Fibroblast of mammary gland (primary cell): ENCODE measurements at regions not wholly inside any gene's neighbourhood (a gene's known extent, or its start where the extent isn't known, plus 50 kb on each side); places are given as distances from the start of the nearest gene placed in this dataset.
A peak's percentile ranks its signal among the peaks of the same experiment; 100 is the strongest.
"Not testable (repeated sequence)": the region's sequence is repeated elsewhere in the genome, so short reads cannot be mapped to it uniquely, and the experiment has no call there.

Experiments
- DNase-seq: peaks from one replicate; pipeline ENCODE4 v3.0.0-alpha.2; 2010; ENCODE audit warnings: low read depth
- H3K4me3 ChIP-seq: 2 replicates; pipeline ENCODE4 v1.5.1; 2011; ENCODE audit warnings: low read depth, mild to moderate bottlenecking, low read length, moderate library complexity; ENCODE audit not compliant: control insufficient read depth
- CTCF ChIP-seq: conservative IDR thresholded peaks from 2 replicates; pipeline ENCODE4 v1.5.1; 2011; ENCODE audit warnings: low read depth, low read length, inconsistent platforms; ENCODE audit not compliant: control insufficient read depth, insufficient read depth

- no peak for TF ChIP-seq CTCF
- no peak for DNase-seq
- no peak overlapping the region for H3K4me3 ChIP-seq
Observed at GRCh38 chr10:33967606-33968120, 633.2 kb upstream of the NRP1 start.

- no peak overlapping the region for H3K4me3 ChIP-seq
- DNase-seq, result no peak
- no peak for TF ChIP-seq CTCF
Observed at GRCh38 chr10:33966946-33967345, 632.5 kb upstream of the NRP1 start.

- no peak overlapping the region for H3K4me3 ChIP-seq
- no peak for TF ChIP-seq CTCF
- DNase-seq, result no peak
Observed at GRCh38 chr10:33965795-33966581, 631.5 kb upstream of the NRP1 start.

- no peak for DNase-seq
- TF ChIP-seq CTCF, result no peak
- no peak overlapping the region for H3K4me3 ChIP-seq
Observed at GRCh38 chr10:33963729-33964128, 629.3 kb upstream of the NRP1 start.

- not testable (repeated sequence) for DNase-seq, H3K4me3 ChIP-seq
Observed at GRCh38 chr10:33956322-33956721, 621.9 kb upstream of the NRP1 start.

- TF ChIP-seq CTCF, result no peak
- no peak overlapping the region for H3K4me3 ChIP-seq
- DNase-seq, result peak; percentile 23
Observed at GRCh38 chr10:33955676-33956075, 621.2 kb upstream of the NRP1 start.

- TF ChIP-seq CTCF, result no peak
- DNase-seq, result peak; percentile 34
- H3K4me3 ChIP-seq, result no peak overlapping the region
Observed at GRCh38 chr10:33952692-33953360, 618.4 kb upstream of the NRP1 start.
